ENCODE measurements at regions not wholly inside any gene's neighbourhood (a gene's known extent, or its start where the extent isn't known, plus 50 kb on each side); places are given as distances from the start of the nearest gene placed in this dataset.

DNA sequence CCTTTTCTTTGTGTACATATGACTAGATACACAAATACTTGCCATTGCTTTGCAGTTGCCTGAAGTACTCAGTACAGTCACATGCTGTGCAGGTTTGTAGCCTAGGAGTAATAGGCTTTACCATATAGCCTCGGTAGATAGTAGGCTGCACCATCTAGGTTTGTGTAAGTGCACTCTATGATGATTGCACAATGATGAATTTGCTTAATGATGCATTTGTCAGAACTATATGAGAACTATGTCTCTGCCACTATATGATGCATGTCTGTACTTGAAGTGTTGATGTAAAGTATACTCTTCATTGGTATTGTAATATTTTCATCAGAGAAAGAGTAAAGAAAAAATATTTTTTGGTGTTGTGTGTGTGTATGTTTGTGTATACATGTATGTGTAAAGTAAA lies 1030.7 kb downstream of the NLGN4Y start:
- TF ChIP-seq, protein P1, sequence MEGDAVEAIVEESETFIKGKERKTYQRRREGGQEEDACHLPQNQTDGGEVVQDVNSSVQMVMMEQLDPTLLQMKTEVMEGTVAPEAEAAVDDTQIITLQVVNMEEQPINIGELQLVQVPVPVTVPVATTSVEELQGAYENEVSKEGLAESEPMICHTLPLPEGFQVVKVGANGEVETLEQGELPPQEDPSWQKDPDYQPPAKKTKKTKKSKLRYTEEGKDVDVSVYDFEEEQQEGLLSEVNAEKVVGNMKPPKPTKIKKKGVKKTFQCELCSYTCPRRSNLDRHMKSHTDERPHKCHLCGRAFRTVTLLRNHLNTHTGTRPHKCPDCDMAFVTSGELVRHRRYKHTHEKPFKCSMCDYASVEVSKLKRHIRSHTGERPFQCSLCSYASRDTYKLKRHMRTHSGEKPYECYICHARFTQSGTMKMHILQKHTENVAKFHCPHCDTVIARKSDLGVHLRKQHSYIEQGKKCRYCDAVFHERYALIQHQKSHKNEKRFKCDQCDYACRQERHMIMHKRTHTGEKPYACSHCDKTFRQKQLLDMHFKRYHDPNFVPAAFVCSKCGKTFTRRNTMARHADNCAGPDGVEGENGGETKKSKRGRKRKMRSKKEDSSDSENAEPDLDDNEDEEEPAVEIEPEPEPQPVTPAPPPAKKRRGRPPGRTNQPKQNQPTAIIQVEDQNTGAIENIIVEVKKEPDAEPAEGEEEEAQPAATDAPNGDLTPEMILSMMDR (IDR thresholded peaks at IDR 0.05) = no peak
- no peak for TF ChIP-seq POLR2A (IDR thresholded peaks at IDR 0.05)

All from suprapubic skin (tissue), 3 donors.